PFSK-1 (cell line): ENCODE measurements at regions not wholly inside any gene's neighbourhood (a gene's known extent, or its start where the extent isn't known, plus 50 kb on each side); places are given as distances from the start of the nearest gene placed in this dataset.

ENCODE experiments used
- FOXP2 ChIP-seq: optimal IDR thresholded peaks from 2 replicates; pipeline ENCODE3; 2011; ENCODE audit warnings: borderline replicate concordance, control low read depth, inconsistent platforms; ENCODE audit not compliant: insufficient read depth; ENCODE audit errors: extremely low read length, extremely low read depth
- POLR2AphosphoS5 ChIP-seq: IDR thresholded peaks from 2 replicates; pipeline ENCODE4 v1.6.1; 2012; ENCODE audit warnings: low read depth, mild to moderate bottlenecking, control low read depth, low read length, moderate library complexity
- REST ChIP-seq, 2 experiments: IDR thresholded peaks; 2 replicates each; pipeline versions ENCODE4 v1.6.1 to v1.8.0; 2011 to 2012; ENCODE audit warnings: low read depth in 2 of 2, low read length in 2 of 2, control low read depth in 1 of 2, inconsistent platforms in 1 of 2, mild to moderate bottlenecking in 1 of 2, moderate library complexity in 1 of 2; ENCODE audit not compliant: insufficient read depth in 1 of 2
- SIN3A ChIP-seq: IDR thresholded peaks from 2 replicates; pipeline ENCODE4 v1.6.1; 2012; ENCODE audit warnings: mild to moderate bottlenecking, low read length, moderate library complexity, borderline replicate concordance; ENCODE audit not compliant: insufficient read depth
- TAF1 ChIP-seq: IDR thresholded peaks from 2 replicates; pipeline ENCODE4 v1.6.1; 2012; ENCODE audit warnings: low read length, control low read depth, borderline replicate concordance; ENCODE audit not compliant: insufficient read depth

- TF ChIP-seq POLR2AphosphoS5: no peak
- no peak for TF ChIP-seq FOXP2
- TF ChIP-seq SIN3A: no peak
- TF ChIP-seq REST (IDR thresholded peaks at IDR 0.05; ENCODE audit: insufficient read depth in 1 of 2, low read depth in 2 of 2, low read length in 2 of 2): no peak
- no peak for TF ChIP-seq TAF1
Observed at GRCh38 chr5:168097876-168098653, 193.4 kb upstream of the WWC1 start.
